Endodermal cell (in vitro differentiated cells): ENCODE measurements at regions not wholly inside any gene's neighbourhood (a gene's known extent, or its start where the extent isn't known, plus 50 kb on each side); places are given as distances from the start of the nearest gene placed in this dataset.

Experiments used
- DNase-seq: peaks from one replicate; pipeline ENCODE4 v3.0.0-alpha.2; 2017
- H3K27ac ChIP-seq: 2 replicates; pipeline ENCODE4 v1.5.1; 2013; ENCODE audit warnings: mild to moderate bottlenecking, low read depth, low read length, moderate library complexity
- H3K27me3 ChIP-seq: 2 replicates; pipeline ENCODE4 v1.6.1; 2013; ENCODE audit warnings: mild to moderate bottlenecking, low read length, moderate library complexity; ENCODE audit not compliant: insufficient read depth, control insufficient read depth, poor library complexity, severe bottlenecking
- H3K36me3 ChIP-seq: 2 replicates; pipeline ENCODE4 v1.7.0; 2013; ENCODE audit warnings: mild to moderate bottlenecking, low read length, moderate library complexity; ENCODE audit not compliant: control insufficient read depth, insufficient read depth
- H3K4me1 ChIP-seq: one replicate; pipeline ENCODE4 v1.7.0; 2013; ENCODE audit warnings: low read length; ENCODE audit not compliant: control insufficient read depth, insufficient read depth
- H3K4me3 ChIP-seq: 2 replicates; pipeline ENCODE4 v1.5.1; 2013; ENCODE audit warnings: mild to moderate bottlenecking, low read length, moderate library complexity
- H3K9ac ChIP-seq: 2 replicates; pipeline ENCODE4 v1.6.1; 2013; ENCODE audit warnings: mild to moderate bottlenecking, low read length, moderate library complexity; ENCODE audit not compliant: poor library complexity, severe bottlenecking; ENCODE audit errors: extremely low read depth
- H3K9me3 ChIP-seq: 2 replicates; pipeline ENCODE4 v1.6.1; 2013; ENCODE audit warnings: mild to moderate bottlenecking, low read length, moderate library complexity; ENCODE audit not compliant: control insufficient read depth
- H3K27ac Mint-ChIP-seq: 2 replicates; pipeline ENCODE4 v1.8.0; 2020; ENCODE audit warnings: mixed read lengths
- H3K27me3 Mint-ChIP-seq: 2 replicates; pipeline ENCODE4 v1.8.0; 2021; ENCODE audit warnings: mild to moderate bottlenecking, mixed read lengths; ENCODE audit not compliant: insufficient read depth
- H3K36me3 Mint-ChIP-seq: 2 replicates; pipeline ENCODE4 v1.8.0; 2020; ENCODE audit warnings: low read depth, mixed read lengths
- H3K4me1 Mint-ChIP-seq: 2 replicates; pipeline ENCODE4 v1.8.0; 2020; ENCODE audit warnings: mixed read lengths
- H3K4me3 Mint-ChIP-seq: 2 replicates; pipeline ENCODE4 v1.8.0; 2020; ENCODE audit warnings: mild to moderate bottlenecking, moderate library complexity, mixed read lengths
- H3K9me3 Mint-ChIP-seq: 2 replicates; pipeline ENCODE4 v1.8.0; 2020; ENCODE audit warnings: mild to moderate bottlenecking, mixed read lengths
- CTCF ChIP-seq: fragments of 200-600 bp; sonication (generic); conservative IDR thresholded peaks from 2 replicates; pipeline ENCODE4 v1.5.0; 2021; ENCODE audit warnings: antibody characterized with exemption, mild to moderate bottlenecking
- WGBS, 2 experiments: methylation state at CpG; one replicate each; pipeline versions ENCODE4 v1.1.5 to v1.1.7; 2013; ENCODE audit warnings: missing lambda C conversion rate in 2 of 2, mixed read lengths in 1 of 2; ENCODE audit not compliant: insufficient coverage in 1 of 2, insufficient read length in 1 of 2; 5-methylcytosine and 5-hydroxymethylcytosine counted together

- Mint-ChIP-seq H3K4me1 (peaks cover 13% of the 10 kb centered on the region), H3K9me3 (peaks cover 3% of the 10 kb centered on the region), H3K4me3 (no peak overlapping the region), H3K27ac (no peak overlapping the region), H3K27me3 (no peaks in the 10 kb centered on the region), H3K36me3 (no peaks in the 10 kb centered on the region)
- H3K4me3 ChIP-seq = no peak overlapping the region
- H3K4me1 ChIP-seq = peaks cover 4% of the 10 kb centered on the region
- no peak for TF ChIP-seq CTCF
- H3K9me3 ChIP-seq = no peaks in the 10 kb centered on the region
- H3K36me3 ChIP-seq = no peaks in the 10 kb centered on the region
- DNase-seq = no peak
- H3K9ac ChIP-seq = no peak overlapping the region
- 88 to 89% methylated on average over 4 of the region's 4 CpGs for WGBS, 2 experiments
- H3K27me3 ChIP-seq = no peaks in the 10 kb centered on the region
- no peak overlapping the region for H3K27ac ChIP-seq
These were observed 541.1 kb downstream of the TNS1 start for GRCh38 chr2:217461674-217462073.

DNA sequence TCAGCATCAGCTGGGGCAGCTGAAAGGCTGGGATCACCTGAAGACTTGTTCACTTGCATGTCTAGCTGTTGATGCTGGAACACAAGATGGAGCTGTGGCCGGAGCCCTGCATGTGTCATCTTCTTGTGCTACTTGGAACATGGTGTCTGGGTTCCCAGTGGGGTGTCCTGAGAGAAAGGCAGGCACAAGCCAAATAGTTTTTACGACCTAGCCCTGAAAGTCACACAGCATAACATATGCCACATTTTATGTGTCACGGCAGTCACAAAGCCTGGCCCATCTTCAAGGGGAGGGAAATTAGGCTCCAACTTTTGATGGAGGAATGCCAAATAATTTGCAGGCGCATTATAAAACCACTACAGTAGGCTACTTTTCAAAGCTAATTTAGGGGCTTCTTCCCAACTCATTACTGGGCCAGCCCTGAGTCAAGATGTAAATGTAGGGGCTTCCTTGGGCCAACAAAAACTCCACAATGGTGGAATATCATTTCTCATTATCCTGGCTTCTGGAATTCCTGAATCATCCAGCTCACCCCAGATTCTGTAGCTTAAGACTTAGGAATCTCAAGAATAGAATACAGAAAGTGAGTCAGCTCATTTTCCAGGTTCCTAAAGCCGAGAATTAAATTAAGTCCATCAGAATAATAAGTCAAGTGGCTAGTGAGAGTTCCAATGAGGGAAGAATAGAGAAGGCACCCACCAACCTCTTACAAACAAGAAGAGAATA lies 543.0 kb downstream of the TNS1 start:
- Histone ChIP-seq H3K4me3 (no peak overlapping the region), H3K27me3 (no peaks in the 10 kb centered on the region), H3K4me1 (peaks cover 20% of the 10 kb centered on the region), H3K27ac (no peak overlapping the region), H3K9ac (no peak overlapping the region), H3K36me3 (no peaks in the 10 kb centered on the region), H3K9me3 (no peaks in the 10 kb centered on the region)
- no peaks in the 10 kb centered on the region for H3K36me3 Mint-ChIP-seq
- peaks cover 3% of the 10 kb centered on the region for H3K9me3 Mint-ChIP-seq
- no peak overlapping the region for H3K27ac Mint-ChIP-seq
- H3K4me1 Mint-ChIP-seq = peaks cover 27% of the 10 kb centered on the region
- 91 to 92% methylated on average over 5 of the region's 5 CpGs for WGBS, 2 experiments
- H3K4me3 Mint-ChIP-seq = no peak overlapping the region
- no peak for DNase-seq
- TF ChIP-seq CTCF = no peak
- H3K27me3 Mint-ChIP-seq = no peaks in the 10 kb centered on the region

GRCh38 chr2:217459016-217459415 lies 543.8 kb downstream of the TNS1 start:
- DNase-seq = no peak
- TF ChIP-seq CTCF = no peak
- H3K27ac Mint-ChIP-seq = no peak overlapping the region
- Histone ChIP-seq H3K9me3 (no peaks in the 10 kb centered on the region), H3K4me1 (peaks cover 21% of the 10 kb centered on the region), H3K27ac (no peak overlapping the region), H3K36me3 (no peaks in the 10 kb centered on the region), H3K27me3 (no peaks in the 10 kb centered on the region), H3K9ac (no peak overlapping the region), H3K4me3 (no peak overlapping the region)
- H3K36me3 Mint-ChIP-seq = no peaks in the 10 kb centered on the region
- H3K4me1 Mint-ChIP-seq = peaks cover 20% of the 10 kb centered on the region
- peaks cover 3% of the 10 kb centered on the region for H3K9me3 Mint-ChIP-seq
- WGBS, 2 experiments = 93 to 94% methylated on average over 2 of the region's 2 CpGs
- H3K27me3 Mint-ChIP-seq = no peaks in the 10 kb centered on the region
- no peak overlapping the region for H3K4me3 Mint-ChIP-seq
